Activated T-helper 9 cell treated with anti-CD3 and anti-CD28 coated beads, Interleukin-2, amount 50 U/mL, for 16 hours (primary cell): ENCODE measurements at regions not wholly inside any gene's neighbourhood (a gene's known extent, or its start where the extent isn't known, plus 50 kb on each side); places are given as distances from the start of the nearest gene placed in this dataset.

ENCODE experiments used
- DNase-seq: peaks from one replicate; pipeline ENCODE4 v3.0.0-alpha.2; 2020; ENCODE audit warnings: low read depth

DNA sequence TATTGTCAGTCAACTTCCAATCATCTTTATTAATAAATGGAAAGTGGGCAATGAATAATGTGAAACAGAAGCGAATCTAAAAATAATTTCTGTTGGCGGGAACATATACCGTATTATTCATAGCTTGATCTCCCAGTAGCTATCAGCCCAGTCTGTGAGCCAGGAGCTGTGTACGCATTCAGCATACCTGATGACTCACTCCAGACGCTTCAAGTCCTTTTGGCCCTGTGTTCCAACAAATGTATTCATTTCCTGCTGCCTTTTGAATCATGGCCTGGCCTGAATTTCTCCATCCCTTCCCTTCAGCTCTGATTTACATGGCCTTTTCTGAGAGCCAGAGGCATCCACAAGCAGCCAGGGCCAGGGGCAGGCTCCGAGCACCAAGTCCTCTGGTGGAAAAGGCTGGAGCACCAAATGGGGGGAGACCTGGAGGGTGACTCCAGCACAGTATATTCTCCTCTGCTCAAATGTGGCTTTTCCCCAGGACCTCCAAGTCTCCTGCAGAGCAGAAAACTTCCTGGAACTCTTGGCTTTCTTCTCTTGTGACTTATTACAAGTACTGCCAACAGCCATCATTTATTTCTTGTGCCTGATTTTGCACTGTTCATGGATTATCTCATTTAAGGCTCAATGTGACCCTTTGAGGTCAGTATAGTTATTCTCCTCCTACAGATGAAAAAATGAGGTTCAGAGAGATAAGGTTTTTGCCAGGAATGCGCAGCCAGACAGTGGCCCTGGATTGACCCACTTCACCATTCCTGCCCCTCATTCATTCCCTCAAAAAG is 108.7 kb downstream of the EN1 start:
- DNase-seq, result no peak

- no peak for DNase-seq
Measured at GRCh38 chr2:118738106-118738505, 109.3 kb downstream of the EN1 start.

DNA sequence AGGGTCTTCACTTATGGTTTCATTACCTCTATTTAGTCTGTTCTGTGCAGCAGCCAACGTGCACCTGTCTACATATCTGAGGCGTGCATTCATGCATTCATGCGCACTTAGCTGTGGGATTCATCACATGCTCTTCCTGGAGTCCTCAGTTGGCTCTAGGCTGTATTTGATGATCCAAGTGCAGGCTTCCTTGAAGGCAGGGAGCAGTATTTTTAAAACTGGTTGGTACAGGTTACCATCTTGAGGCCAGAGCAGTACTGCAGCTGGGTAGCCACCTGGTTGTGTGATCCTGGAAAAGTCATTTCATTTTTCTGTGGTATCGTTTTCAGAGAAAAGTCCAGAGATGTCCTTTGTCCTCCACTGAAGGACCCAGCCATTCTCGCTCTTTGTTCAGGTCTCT is 109.8 kb downstream of the EN1 start:
- DNase-seq, result no peak

DNA sequence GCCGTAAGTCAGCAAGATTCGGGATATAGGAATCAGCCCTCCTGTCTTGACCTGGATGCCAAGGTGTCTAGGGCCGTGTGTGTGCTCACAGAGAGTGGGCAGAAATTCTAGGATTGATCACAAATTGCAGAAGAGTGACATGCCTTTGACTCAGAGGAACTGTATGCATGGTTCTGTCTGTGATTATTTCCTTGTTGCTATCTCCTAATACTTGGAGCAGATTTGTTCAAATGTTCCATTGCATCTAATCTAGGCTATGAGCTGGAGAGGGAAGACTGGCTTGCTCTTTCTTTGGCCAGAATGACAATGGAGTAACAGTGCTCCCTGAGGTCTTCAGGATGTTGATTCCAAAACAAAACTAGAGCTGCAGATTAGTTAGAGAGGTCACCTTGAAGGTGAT is 115.0 kb downstream of the EN1 start:
- no peak for DNase-seq

GRCh38 chr2:118731413-118731812 is 116.0 kb downstream of the EN1 start:
- no peak for DNase-seq

DNA sequence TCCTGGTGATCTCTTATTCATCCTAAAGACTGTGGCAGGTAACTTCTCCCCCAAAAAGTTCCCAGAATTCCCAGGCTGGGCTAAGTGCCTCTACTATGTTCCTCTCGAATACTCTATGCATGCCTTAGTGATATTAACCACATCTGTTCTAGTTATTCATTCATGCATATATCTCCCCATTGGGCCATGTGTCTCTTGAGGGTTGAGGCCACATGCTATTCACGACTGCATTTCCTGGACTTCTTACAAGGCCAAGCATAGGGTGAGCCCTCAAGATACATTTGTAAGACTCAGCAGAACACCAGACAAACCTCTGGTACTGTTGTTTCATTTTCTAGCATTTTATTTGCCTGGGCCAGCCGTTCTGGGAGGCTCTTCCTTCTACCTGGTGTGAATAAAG is 117.0 kb downstream of the EN1 start:
- no peak for DNase-seq

GRCh38 chr2:118729760-118730159 is 117.7 kb downstream of the EN1 start:
- DNase-seq, result no peak

DNA sequence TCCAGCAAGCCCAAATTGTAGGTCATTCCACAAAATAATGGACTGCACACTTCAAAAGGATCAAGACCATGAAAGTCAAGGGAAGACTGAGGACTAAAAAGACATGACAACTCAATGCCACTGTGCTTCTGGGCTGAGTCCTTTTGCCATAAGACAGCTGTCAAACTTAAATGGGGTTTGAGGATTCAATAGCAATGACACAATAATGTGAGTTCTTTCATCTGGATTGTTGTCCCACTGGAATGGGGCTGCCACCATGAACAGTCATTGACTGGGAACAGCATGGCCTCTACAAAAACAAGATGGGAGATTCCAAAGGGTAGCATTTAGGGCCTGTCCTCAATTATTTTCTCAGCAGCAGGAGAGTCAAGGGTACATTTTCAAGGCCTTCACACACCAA is 118.5 kb downstream of the EN1 start:
- DNase-seq, result no peak

GRCh38 chr2:118726821-118727220 is 120.6 kb downstream of the EN1 start:
- no peak for DNase-seq

DNA sequence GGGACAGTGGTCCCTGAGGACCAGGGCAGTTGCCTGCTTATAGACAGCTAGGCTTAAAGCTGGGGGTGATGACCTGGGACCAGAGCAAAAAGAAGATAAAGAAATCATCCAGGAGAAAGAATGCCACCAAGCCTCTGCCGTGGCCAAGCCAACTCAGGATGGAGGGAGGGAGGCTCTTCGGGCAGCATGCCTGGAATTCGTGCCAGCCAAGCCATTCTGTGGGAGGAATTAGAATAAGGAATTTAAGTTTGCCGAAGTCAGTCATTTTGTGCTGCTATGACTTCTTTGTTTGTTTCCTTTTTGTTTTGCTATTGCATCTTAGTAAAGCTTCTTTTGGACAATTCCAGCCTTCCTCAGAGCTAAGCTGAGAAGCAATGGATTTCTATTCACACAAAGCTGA is 124.1 kb downstream of the EN1 start:
- no peak for DNase-seq

DNA sequence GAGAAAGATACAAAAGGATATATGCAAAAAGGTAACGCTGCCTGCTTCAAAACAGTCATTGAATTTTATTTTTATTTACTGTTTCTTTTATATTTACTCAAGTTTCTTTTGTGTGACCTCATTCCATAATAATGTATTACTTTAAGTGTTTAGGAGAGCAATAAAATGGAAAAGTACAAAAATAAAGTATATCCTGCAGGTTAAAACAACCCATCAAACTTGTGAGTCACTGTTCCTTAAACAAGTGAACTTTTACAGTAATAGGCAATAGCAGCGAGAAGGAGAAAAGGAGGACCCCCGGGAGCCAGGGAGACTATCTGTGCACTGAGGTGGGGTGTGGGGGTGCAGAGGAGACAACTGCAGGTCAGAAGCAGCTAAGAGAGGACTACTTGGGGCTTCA is 124.5 kb downstream of the EN1 start:
- DNase-seq, result no peak

DNA sequence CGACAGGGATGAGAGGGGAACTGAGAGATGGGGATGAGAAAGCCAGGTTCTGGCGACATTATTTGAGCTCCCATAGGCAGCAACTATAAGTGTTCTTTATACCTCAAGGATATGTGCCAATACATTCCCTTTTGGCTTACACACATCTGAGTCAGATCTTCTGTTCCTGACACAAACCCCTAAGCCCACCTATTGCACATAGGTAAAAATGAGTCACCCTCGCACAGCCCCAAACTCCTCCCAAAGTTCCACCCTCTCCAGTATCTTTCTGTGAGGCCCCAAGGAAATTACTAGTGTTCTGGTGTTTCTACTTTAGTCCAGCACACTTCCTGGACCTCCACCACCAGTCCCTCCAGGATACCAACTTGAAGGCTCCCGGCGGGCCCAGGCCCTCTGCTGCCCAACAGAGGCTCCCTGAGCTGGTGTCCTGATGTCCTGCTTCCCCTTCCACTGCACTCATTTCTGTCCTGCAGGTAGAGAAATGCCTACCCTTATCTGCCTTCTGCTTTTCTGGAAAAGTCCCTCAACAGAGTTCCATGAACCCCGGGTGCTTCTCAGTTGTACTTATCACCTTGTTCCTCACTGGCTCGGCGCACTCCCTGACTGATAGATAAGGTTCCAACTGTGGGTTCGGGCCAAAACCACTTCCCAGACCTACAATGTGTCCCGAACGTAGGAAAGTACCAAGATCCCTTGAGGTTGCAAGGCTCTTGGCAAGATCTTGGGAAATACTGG is 125.5 kb downstream of the EN1 start:
- no peak for DNase-seq

DNA sequence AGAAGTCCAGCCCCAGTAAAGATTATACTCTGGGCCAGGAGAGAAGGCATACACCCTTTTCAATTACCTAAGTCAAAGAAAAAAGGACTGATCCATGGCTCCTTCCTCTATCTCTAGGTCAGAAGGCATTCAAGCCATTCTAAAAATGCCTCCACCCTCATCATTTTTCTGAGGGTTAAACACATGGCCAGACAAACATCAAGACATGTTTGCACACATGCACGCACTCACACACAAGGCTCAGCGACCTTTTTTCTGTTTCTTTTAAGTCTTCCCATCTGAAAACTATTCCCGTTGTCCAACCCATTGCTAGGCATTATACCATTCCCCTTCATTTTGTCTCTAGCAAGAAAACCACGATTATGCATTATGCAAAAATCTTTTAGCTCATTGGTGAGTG is 126.6 kb downstream of the EN1 start:
- no peak for DNase-seq

- no peak for DNase-seq
Measured at GRCh38 chr2:118718921-118719320, 128.5 kb downstream of the EN1 start.

GRCh38 chr2:118716102-118716501 is 131.3 kb downstream of the EN1 start:
- no peak for DNase-seq

DNA sequence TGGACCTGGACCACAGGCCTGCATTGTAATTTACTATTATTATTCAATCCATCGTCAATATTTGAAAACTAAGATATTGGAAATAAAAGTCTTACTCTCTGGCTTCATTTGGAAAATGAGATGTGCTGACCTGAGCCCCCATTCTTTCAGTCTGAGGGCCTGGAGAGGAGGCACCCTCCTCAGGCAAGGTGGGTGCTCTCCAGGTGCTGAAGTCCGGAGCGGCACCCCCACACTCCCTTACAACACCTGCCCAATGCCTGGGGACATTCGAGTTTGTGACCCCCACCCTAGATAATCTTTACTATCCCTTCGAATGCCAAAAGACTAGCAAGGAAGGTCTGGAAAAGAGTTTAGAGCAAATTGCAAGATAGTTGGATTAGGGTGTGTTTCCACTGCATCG is 133.3 kb downstream of the EN1 start:
- DNase-seq, result no peak

GRCh38 chr2:118711603-118712002 is 135.8 kb downstream of the EN1 start:
- DNase-seq, result no peak

DNA sequence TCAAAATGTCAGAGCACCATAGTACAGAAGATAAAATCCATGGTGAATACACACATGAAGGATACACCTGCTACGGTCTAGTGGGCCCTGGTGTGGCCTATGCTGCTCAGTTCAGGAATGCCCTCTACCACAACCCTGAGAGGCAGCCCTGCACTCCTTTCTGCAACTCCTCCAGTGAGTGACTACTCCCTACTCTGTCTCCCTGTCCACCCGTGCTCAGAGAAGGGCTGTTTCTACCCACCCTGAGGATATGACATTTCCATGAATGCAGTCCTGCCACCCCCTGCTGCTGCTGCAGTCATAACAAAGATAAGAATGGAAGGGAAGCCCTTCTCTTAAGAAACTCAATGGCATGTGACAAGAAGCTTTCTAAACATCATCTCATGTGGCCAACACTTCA is 137.0 kb downstream of the EN1 start:
- DNase-seq, result no peak

GRCh38 chr2:118709786-118710185 is 137.7 kb downstream of the EN1 start:
- DNase-seq, result no peak

DNA sequence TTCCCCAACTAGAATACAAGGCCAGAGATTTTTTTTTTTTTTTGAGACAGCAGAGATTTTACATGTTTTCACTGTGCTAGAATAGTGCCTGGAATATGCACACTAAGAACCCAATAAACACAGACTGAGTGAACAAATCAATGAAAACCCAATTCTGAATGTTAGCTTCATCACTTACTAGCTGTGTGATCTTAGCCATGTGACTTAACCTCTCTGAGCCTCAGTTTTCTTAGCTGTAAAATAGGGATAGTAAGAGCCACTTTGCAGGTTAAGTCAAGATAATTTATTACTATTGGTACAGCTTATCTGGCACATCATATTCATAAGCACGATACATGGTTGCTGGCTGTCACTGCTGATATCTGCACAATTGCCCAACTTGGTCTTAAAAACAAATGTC is 140.6 kb downstream of the EN1 start:
- DNase-seq, result no peak

- DNase-seq, result no peak
Measured at GRCh38 chr2:118706371-118706770, 141.1 kb downstream of the EN1 start.

- no peak for DNase-seq
Measured at GRCh38 chr2:118705032-118705431, 142.4 kb downstream of the EN1 start.

- DNase-seq, result no peak
Measured at GRCh38 chr2:118699447-118700175, 147.8 kb downstream of the EN1 start.
